Caco-2 (cell line): ENCODE measurements at regions not wholly inside any gene's neighbourhood (a gene's known extent, or its start where the extent isn't known, plus 50 kb on each side); places are given as distances from the start of the nearest gene placed in this dataset.

Source experiments
- BruUV-seq: library from RNA; stranded (reverse); fragments of 400-500 nt; replicated peaks from 2 replicates; lab custom pipeline; 2021; lab: Mats Ljungman, UMichigan
- CTCF ChIA-PET: fragments of 300-600 bp; sonication (Branson Sonifier 250); formaldehyde crosslinking; loops from one replicate; lab custom pipeline; 2022; ENCODE audit warnings: antibody characterized with exemption; lab: Charles Lee
- POLR2A ChIA-PET: fragments of 300-600 bp; sonication (Branson Sonifier 250); formaldehyde crosslinking; loops from one replicate; lab custom pipeline; 2022; ENCODE audit warnings: antibody characterized with exemption; lab: Charles Lee
- DNase-seq, 2 experiments: peaks; one replicate each; pipeline versions ENCODE4 v3.0.0 to v3.0.0-alpha.2; 2020 to 2022
- H3K27me3 ChIP-seq: replicated peaks from 2 replicates; pipeline ENCODE4 v1.6.0; 2011; ENCODE audit warnings: low read length; ENCODE audit not compliant: control insufficient read depth, insufficient read depth
- H3K36me3 ChIP-seq: 2 replicates; pipeline ENCODE4 v1.5.1; 2011; ENCODE audit warnings: low read length; ENCODE audit not compliant: control insufficient read depth, insufficient read depth
- H3K4me1 ChIP-seq: fragments of 250-450 bp; sonication (Bioruptor Pico); 2 replicates; pipeline ENCODE4 v1.5.1; 2020; ENCODE audit warnings: mild to moderate bottlenecking
- H3K4me3 ChIP-seq: 2 replicates; pipeline ENCODE4 v1.5.1; 2011; ENCODE audit warnings: low read depth, mild to moderate bottlenecking, control low read depth, low read length
- H3K9me3 ChIP-seq: fragments of 250-450 bp; sonication (Bioruptor Pico); 2 replicates; pipeline ENCODE4 v1.5.1; 2020; ENCODE audit warnings: mild to moderate bottlenecking, moderate library complexity
- H3K27ac Mint-ChIP-seq: one replicate; pipeline ENCODE4 v1.8.0; 2022; ENCODE audit warnings: mixed read lengths; ENCODE audit not compliant: unreplicated experiment
- H3K27me3 Mint-ChIP-seq: one replicate; pipeline ENCODE4 v1.8.0; 2022; ENCODE audit warnings: mixed read lengths; ENCODE audit not compliant: insufficient read depth, unreplicated experiment
- H3K36me3 Mint-ChIP-seq: one replicate; pipeline ENCODE4 v1.8.0; 2022; ENCODE audit warnings: mild to moderate bottlenecking, mixed read lengths; ENCODE audit not compliant: insufficient read depth, unreplicated experiment
- H3K4me1 Mint-ChIP-seq: one replicate; pipeline ENCODE4 v1.8.0; 2022; ENCODE audit warnings: low read depth, mixed read lengths; ENCODE audit not compliant: unreplicated experiment
- H3K4me3 Mint-ChIP-seq: one replicate; pipeline ENCODE4 v1.8.0; 2022; ENCODE audit warnings: mild to moderate bottlenecking, moderate library complexity, mixed read lengths; ENCODE audit not compliant: unreplicated experiment
- H3K9me3 Mint-ChIP-seq: one replicate; pipeline ENCODE4 v1.8.0; 2022; ENCODE audit warnings: mixed read lengths; ENCODE audit not compliant: unreplicated experiment
- CTCF ChIP-seq, 2 experiments: fragments of 200-600 bp in 1 of 2; IDR thresholded peaks; 1 replicate in 1 of 2; 2 replicates in 1 of 2; pipeline versions ENCODE4 v1.5.1 to v1.8.0; 2011 to 2022; ENCODE audit warnings: antibody characterized with exemption in 1 of 2, control low read depth in 1 of 2, inconsistent platforms in 1 of 2, low read depth in 1 of 2, low read length in 1 of 2, mild to moderate bottlenecking in 1 of 2, moderate library complexity in 1 of 2; ENCODE audit not compliant: insufficient read depth in 1 of 2, severe bottlenecking in 1 of 2, unreplicated experiment in 1 of 2
- intact Hi-C: fragments of 100-400 bp; cut with micrococcal nuclease; formaldehyde crosslinking; loops from one replicate; pipeline ENCODE4 v1.10.0; 2022; ENCODE audit not compliant: unreplicated experiment

- H3K36me3 Mint-ChIP-seq = no peaks in the 10 kb centered on the region
- H3K4me1 Mint-ChIP-seq = no peaks in the 10 kb centered on the region
- ChIA-PET POLR2A (no interaction called here), CTCF (no interaction called here)
- no peak overlapping the region for H3K27ac Mint-ChIP-seq
- Histone ChIP-seq H3K9me3 (peaks cover 11% of the 10 kb centered on the region), H3K4me3 (no peak overlapping the region), H3K4me1 (no peaks in the 10 kb centered on the region), H3K36me3 (no peaks in the 10 kb centered on the region), H3K27me3 (no peaks in the 10 kb centered on the region)
- DNase-seq = no peak
- H3K4me3 Mint-ChIP-seq = no peak overlapping the region
- no TSS peak for BruUV-seq
- TF ChIP-seq CTCF (IDR thresholded peaks at IDR 0.05; ENCODE audit: insufficient read depth in 1 of 2, low read depth in 1 of 2, low read length in 1 of 2, severe bottlenecking in 1 of 2, unreplicated experiment in 1 of 2) = no peak
- H3K9me3 Mint-ChIP-seq = peaks cover 28% of the 10 kb centered on the region
- peaks cover 9% of the 10 kb centered on the region for H3K27me3 Mint-ChIP-seq
- intact Hi-C loops = no loop called here
Observed at GRCh38 chr5:33260098-33260497, 180.7 kb upstream of the TARS1 start.

GRCh38 chr5:33261305-33261704, 179.5 kb upstream of the TARS1 start:
- TF ChIP-seq CTCF (IDR thresholded peaks at IDR 0.05; ENCODE audit: insufficient read depth in 1 of 2, low read depth in 1 of 2, low read length in 1 of 2, severe bottlenecking in 1 of 2, unreplicated experiment in 1 of 2) = no peak
- H3K9me3 ChIP-seq = peaks cover 11% of the 10 kb centered on the region
- no peaks in the 10 kb centered on the region for H3K4me1 Mint-ChIP-seq
- H3K36me3 ChIP-seq = no peaks in the 10 kb centered on the region
- intact Hi-C loops = no loop called here
- H3K4me1 ChIP-seq = no peaks in the 10 kb centered on the region
- H3K27me3 Mint-ChIP-seq = peaks cover 9% of the 10 kb centered on the region
- H3K4me3 ChIP-seq = no peak overlapping the region
- H3K27ac Mint-ChIP-seq = no peak overlapping the region
- no peak for DNase-seq
- CTCF ChIA-PET = no interaction called here
- POLR2A ChIA-PET = no interaction called here
- H3K27me3 ChIP-seq = no peaks in the 10 kb centered on the region
- peaks cover 28% of the 10 kb centered on the region for H3K9me3 Mint-ChIP-seq
- BruUV-seq = no TSS peak
- no peaks in the 10 kb centered on the region for H3K36me3 Mint-ChIP-seq
- H3K4me3 Mint-ChIP-seq = no peak overlapping the region

GRCh38 chr5:33261747-33262146, 179.0 kb upstream of the TARS1 start:
- H3K27me3 ChIP-seq = no peaks in the 10 kb centered on the region
- no peak for DNase-seq
- ChIA-PET CTCF (no interaction called here), POLR2A (no interaction called here)
- no peaks in the 10 kb centered on the region for H3K36me3 ChIP-seq
- BruUV-seq = no TSS peak
- H3K4me3 ChIP-seq = no peak overlapping the region
- Mint-ChIP-seq H3K4me1 (no peaks in the 10 kb centered on the region), H3K4me3 (no peak overlapping the region), H3K9me3 (peaks cover 28% of the 10 kb centered on the region), H3K36me3 (no peaks in the 10 kb centered on the region), H3K27me3 (peaks cover 9% of the 10 kb centered on the region), H3K27ac (no peak overlapping the region)
- intact Hi-C loops = no loop called here
- no peak for TF ChIP-seq CTCF (IDR thresholded peaks at IDR 0.05; ENCODE audit: insufficient read depth in 1 of 2, low read depth in 1 of 2, low read length in 1 of 2, severe bottlenecking in 1 of 2, unreplicated experiment in 1 of 2)
- H3K4me1 ChIP-seq = no peaks in the 10 kb centered on the region
- H3K9me3 ChIP-seq = peaks cover 11% of the 10 kb centered on the region
